ENCODE measurements at regions not wholly inside any gene's neighbourhood (a gene's known extent, or its start where the extent isn't known, plus 50 kb on each side); places are given as distances from the start of the nearest gene placed in this dataset.
"Not testable (repeated sequence)": the region's sequence is repeated elsewhere in the genome, so short reads cannot be mapped to it uniquely, and the experiment has no call there.

DNA sequence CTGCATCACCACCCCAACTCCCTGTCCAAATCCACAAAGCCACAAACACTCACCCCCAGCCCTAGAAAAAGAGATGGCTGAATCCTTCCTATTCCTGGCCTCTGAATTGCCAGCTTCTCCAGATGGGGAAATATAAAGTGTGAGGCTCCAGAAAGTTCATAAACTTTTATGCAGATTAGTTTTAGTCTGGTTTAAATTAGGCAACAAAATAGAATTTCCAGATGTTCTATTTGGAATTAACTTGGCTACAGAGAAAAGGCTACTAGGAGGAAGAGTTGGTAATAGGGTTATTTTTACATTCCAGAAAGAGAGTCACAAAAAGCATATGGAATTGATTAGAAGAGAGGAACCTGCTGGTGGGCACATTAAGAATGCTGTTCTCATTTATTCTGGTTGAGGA, 56.0 kb downstream of the EN1 start:
- DNase-seq = no peak

DNA sequence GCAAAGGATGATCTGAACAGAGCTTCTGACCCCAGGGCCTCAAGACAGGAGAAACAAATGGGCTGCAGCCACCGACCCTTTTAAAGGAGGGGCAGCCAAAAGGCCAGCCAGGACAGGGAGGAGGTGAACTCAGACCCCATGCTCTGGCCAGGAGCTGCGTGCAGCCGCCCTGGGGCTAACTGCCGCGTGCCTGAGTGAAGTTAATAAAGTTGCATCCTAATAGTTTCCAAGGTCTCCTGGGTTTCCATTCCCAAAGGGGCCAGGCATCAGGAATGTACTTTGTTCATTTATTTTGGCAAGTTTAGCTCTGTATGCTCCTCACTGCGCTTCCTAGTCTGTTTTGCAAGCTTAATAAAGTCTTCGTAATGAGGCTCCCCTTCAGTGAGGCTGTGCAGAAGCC, 60.7 kb downstream of the EN1 start:
- no peak for DNase-seq

DNA sequence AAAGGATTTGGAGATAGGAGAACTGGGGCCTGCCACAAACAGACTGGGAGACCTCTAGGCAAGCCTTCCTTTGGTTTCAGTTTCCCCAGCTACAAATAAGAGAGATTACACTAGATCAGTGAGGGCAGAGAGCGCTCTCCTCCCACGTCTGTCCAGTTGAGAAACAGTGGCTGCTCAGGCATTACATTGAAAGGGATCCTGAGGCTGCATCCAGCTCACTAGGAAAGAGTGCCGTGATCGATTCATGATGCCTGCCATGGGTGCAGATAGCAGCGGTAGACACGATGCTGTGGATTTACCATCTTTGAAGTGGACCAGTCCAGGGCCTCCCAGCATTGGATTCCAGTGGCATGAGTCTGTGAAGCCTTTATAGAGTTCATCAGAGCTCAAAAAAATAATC, 62.6 kb downstream of the EN1 start:
- no peak for DNase-seq

DNA sequence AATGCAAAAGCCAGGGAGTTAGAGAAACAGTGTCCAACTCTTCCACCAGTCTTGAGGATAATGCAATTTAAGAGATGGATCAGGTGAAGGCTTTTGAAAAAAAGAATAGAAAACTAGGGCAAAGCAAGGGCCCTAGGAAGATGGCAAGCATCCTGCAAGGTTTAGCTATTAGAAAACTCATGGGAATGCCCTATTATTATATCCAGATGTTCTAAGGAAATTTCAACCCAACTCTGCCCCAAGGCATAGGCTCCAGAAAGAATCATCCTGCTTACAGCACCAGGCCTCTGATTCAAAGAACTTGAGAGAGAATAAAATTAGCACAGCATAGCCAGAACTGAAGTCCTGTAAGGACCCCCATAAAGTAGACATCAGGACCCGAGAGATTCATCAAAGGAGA, 68.1 kb downstream of the EN1 start:
- no peak for DNase-seq

DNA sequence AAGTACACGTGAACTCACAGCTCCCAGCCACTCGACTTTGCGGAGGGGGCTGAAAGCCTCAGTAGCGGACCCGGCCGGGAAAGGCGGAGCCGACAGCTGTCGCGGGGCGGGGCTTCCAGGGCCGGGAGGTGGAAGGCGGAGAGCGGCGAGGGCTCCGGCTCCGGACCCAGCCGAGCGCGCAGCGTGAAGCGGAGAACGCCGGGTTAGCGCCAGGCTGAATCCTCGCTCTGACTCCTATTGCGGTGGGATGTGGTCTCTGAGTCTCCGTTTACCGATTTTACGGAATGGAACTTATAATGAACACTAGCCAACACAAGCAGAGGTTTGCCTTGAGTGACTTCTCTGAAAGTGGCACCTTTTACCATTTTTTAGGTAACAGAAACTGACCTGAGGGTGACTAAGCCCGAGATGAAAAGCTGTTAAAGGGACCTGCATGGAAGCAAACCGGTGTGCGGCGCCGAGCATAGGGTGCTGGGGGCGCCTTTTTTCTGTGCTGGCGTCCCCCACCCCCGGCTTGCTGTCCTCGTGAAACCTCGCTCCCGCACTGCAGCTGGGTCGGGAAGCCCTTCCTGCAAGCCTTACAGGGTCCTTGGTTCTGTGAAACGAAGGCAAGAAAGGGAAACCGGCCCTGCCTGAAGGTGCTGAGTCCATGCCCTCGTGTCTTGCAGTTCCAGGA, 72.9 kb downstream of the EN1 start:
- DNase-seq = no peak

DNA sequence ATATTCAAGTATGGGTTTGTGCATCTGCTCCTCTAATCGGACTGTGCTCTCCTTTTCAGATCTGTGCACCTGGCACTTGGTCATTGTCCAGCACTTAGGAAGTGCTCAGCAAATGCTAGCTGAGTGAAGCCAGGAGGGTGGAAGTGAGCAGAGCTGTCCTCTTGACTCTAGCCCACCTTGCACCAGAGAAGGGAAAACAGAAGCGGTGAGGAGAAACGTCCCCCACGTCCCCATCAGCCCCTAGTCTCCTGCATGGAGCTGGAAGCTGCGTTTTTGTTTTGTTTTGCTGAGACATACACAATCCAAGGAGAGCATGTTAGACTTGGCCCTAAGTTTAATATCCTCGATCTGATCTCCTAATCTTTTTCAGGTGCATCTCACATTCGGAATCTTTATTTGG, 73.6 kb downstream of the EN1 start:
- no peak for DNase-seq

DNA sequence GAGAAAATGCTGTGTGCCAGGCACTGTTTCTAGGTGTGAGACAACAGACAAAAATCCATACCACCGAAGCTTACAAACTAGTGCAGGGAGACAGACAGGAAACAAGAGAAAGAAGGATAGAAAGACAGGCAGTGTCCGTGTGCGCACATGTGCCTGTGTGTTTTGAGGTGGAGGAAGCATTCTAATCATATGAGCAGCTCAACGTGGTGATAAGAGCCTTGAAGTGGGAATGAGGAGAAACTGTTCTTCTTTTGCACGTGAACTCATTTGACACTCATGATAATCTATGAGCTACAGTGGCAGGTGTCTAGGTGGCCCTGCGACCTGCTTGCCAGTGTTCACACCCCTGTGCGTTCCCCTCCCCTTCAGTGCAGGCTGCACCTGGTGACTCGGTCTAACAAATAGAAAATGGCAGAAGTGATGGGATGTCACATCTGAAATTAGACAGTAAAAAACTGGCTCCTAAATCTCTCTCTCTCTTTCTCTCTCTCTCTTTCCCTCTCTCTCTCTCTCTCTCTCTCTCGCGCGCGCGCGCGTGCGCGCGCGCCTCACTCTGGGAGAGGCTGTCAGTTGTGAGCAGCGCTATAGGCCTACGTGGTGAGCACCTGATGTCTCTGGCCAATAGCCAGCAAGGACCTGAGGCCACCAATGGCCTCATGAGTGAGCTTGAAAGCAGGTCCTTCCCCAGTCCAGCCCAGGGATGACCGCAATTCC, 74.8 kb downstream of the EN1 start:
- no peak for DNase-seq

DNA sequence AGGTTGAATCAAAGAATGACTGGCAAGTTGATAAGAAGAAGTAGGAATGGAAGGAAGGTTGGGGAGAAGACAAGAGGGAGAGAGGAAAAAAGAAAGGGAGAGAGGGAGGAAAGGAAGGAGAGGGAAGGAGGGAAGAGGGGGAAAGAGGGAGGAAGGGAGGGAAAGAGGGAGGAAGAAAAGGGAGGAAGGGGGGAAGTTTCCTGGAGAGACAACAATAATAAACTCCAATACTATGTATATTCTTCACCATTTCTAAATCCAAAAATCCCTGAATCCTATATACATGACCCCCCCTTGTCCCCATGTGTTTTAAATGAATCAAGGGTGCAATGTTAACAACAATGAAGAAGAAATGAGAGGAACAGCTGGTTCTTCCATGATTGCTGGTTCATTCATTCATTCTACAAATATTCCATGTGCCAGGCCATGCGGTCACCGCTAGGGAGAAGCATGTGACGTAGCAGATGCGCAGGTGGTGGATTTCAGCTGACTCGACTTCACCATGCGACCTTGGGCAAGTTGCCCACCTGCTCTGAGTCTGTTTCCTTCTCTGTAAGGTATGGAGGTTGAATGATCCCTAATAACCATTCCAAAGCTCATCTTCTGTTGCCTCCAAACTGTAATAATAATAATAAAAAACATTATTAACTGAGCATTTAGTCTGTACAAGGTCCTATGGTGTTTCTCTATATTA, 77.6 kb downstream of the EN1 start:
- no peak for DNase-seq

DNA sequence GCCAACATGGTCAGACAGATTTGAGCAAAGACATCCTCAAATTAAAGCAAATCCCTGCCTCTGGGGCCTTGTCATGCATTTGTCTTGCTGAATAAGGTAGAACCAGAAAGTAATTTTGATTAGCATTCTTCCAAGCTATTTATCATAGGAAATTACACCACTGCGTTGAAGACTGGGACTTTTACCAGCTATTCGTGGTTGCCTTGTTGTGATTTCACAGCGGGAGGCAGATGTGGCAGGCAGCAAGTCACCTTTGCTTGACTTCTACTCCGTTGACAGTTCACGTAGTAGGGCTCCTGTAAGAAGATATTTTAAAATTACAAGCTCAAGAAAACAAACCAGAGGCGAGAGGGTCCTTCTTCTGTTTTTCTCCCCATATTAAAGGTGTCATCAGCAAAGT, 80.6 kb downstream of the EN1 start:
- no peak for DNase-seq

DNA sequence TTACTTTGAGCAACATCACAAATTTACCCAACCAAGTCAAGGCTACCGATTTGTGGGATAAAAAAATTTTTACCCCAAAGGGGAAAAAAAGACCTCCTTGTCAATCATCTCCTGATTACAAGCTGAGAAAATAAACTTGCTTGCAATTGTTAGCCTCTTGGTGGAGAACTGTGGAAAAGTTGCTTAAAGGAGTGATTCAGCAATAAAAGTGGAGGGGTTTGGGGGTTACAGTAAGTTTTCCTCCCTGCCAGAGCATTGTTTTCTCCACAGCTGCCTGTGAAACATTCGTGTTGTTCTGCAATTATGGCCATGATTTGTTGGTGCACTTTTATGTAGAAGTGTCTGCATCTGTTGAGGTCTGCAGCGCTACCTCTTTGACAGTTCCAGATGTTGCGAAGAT, 82.6 kb downstream of the EN1 start:
- no peak for DNase-seq

DNA sequence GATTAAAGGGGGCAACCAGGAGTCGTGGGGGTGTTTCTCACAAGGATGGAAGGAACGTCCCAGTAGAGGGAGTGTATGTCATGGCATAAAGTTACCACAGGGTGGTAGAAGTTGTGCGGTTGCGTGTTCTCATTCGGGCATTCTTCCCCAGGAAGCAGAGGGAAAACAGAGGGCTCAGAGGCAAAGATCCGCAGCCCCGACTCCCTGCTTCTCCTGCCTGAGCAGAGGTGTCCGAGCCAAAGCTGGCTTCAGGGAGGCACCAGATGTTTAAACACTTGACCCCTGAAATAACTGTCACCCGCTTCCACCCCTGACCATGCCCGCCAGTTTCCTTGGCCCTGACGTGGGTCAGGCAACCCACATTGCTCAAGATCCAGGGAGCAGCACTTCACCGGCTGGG, 83.7 kb downstream of the EN1 start:
- no peak for DNase-seq

DNA sequence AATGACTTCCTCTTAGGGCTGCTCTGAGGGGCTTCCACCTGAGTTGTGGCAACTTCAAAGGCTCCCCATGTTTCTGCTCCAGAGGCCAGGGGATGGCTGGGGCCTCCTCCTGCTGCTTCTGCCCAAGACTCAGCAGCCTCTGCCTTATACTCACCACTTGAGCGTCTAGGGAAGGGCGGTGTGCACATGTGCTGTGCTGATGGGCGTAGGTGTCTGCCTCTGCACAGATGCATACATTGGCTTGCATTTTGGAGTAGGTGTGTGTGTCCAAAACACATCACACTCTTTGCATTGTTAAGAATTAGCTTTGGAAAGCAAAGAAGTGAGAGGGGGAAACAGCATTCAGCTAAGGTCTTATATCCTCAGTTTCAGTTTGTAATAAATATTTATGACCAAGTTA, 85.2 kb downstream of the EN1 start:
- no peak for DNase-seq

DNA sequence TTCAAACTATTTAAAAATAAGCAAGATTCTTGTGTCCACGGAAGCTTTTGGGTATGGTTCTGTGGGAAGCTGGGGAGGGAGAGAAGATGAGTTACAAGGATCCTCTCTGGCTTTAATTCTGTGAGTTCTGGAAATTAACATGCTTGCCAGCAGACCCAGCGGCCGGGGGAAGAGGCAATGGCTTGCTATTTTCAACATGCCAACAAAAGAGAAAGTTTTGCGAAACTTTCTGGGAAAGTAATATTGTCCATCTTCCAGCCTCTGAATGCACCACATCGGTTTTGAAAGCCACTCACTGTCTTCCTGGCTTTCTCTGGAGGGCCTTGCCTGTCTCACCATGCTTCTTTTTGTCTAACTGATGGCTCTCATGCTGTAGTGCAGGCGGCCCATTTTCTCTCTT, 85.7 kb downstream of the EN1 start:
- DNase-seq = no peak

DNA sequence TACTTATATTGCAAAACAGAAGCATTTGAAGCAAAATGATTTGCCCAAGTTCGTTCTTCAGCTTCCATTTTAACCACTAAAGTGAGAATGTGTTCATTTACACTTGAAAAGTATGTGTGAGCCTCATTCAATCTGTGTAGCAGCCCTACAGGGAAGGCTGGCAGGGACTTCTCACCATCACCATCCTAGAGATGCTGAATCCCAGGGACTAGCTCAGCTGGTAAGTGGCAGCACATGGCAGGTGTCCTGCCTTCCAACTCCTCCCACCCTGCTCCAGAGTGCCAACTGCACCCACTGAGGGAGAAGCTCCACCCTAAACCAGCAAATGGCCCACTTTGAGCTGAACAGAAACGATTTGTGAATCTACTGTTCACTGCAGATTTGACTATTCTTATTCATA, 91.5 kb downstream of the EN1 start:
- DNase-seq = no peak

DNA sequence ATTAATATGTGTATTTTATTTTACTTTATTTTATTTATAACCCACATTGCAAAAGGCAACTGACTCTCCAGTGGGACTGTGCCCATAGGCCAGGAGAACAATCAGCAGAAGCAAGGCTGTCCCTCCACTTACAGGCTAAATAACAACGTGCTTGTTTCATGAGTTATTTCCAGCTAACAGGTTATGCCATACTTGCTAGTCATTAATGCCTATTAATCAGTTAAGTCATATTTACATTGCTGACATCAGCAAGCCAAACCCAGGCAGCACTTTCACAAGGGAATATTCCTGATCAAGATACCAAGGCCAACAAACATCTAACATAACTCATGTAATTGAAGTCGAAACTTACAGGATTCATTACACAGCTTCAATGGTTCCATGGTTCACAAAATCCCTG, 92.1 kb downstream of the EN1 start:
- no peak for DNase-seq

DNA sequence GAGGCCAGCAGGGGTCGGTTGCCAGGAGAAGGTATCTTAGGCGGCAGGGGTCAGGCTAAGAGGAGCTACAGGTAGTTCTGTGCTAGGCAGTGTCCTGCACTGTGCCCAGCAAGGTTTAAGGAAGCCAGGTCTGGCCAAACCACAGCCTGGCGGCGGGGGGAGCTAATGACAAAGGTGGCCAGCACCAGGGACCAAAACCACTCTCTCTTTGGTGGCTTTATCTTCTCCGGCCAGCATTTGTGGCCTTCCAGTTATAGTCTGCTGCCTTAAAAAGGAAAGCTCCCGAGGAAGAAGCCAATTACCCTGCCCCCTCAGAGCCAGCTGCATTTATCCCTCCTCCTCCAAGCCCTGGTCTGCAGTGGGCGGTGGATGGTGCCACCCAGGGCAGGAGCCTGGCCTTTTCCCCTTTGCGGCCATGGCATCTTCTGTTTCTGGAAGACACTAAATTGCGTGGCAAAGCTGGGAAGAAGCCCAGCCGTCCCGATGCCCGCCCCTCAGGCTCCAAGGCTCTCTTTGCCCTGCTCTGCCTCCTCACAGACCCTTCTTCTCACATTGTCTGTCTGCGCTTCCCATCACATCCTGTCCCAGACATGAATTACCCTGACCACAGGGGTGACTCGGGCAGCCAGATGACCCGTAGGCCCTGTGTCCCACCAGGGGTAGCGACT, 94.6 kb downstream of the EN1 start:
- no peak for DNase-seq

DNA sequence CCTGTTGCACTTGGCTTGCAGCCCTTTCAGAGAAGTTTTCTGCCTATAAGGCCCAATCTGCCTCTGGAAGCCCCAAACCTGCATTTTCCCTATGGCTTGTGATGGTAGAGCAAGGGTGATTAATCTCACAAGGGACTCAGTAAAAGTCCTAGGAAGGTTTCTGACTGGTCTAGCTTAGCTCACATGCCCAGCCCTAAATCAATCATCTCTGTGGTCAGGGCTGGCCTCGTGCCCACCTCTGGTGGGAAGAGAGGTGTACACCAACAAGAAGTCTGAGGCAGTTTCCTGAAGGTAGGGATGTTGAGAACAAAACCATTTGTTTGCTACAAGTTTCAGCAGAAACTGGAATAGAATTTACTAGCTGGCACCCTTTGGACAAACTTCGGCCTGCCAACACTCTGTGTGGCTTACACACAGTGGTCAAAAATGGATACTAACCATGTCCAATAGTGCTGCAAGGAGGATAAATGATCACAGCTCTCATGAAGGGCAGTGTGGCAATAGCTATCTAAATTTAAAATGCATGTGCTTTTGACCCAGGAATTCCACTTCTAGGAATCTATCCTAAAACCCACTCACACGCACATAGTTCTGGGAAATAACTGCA, 96.4 kb downstream of the EN1 start:
- DNase-seq = no peak

DNA sequence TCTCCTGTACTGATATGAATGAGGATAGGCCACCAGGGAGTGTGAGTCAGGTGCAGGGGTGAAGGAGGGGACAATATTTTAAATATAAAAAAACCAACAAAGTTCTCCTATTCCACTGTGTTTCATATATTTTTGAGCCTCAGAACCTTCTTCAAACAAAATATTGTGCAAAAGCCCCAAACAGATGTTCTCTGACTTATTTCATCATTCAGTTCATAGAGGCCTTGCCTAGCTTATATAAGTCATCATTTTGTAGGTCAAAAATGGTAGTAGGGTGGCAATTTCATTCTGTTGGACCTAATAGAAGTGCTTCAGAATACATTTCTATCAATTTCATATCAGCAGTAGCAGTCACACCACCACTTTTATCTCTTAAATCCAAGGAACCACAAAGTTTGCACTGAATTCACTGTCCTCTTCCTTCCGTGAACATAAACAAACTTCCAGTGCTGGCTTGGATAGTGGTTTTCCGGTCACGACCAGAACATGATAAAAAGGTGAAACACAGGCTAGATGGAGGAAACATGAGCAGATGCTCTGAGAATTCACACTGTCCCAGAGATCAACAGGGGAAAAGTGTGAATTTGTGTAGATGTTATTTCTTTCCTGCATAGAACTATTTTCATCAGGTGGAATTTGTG, 99.1 kb downstream of the EN1 start:
- DNase-seq = no peak

DNA sequence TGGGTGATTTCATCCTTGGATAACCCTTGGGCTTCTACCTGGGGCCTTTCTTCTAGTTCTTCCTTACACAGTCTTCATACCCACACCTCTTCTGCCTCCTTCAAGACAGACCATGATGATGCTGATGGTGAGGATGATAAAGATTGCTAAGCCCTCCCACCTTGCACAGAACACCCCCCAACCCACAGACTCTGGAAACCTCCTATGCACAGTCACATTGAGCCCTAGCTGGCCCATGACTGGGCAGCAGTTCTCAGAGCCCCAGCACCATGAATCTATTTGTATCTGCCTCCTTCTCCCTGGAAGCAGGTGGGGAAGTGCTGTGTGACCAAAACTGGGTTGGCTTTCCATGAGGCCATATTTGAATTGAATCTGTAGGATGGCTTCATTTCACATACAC, 99.8 kb downstream of the EN1 start:
- DNase-seq = no peak

DNA sequence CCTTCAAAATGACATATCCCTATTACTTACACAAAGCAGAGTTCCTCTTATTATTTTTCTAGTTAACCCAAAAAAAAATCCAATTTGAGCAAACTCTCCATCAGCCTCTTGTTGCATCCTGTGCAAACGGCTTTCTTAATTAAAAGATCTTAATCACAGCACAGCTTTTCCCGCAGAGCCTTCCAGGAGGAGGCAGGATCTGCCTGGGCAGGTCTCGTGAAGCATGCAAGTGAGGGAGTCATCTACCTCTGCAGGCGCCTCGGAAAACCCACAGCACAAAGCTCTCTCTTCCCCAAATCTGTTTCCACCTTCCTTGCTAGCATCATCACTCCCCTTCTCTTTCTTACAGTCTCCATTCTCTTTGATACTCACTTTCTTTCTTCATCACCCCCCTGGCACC, 100.4 kb downstream of the EN1 start:
- no peak for DNase-seq

DNA sequence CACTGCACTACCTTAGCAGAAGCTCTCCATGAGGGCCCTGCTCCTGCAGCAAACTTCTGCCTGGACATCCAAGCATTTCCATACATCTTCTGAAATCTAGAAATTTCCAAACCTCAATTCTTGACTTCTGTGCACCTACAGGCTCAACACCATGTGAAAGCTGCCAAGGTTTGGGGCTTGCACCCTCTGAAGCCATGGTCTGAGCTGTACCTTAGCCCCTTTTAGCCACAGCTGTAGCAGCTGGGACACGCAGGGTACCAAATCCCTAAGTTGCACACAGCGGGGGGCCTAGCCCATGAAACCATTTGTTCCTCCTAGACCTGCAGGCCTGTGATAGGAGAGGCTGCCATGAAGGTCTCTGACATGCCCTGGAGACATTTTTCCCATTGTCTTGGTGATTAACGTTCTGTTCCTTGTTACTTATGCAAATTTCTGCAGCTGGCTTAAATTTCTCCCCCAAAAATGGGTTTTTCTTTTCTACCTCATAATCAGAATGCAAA, 102.7 kb downstream of the EN1 start:
- DNase-seq = not testable (repeated sequence)

DNA sequence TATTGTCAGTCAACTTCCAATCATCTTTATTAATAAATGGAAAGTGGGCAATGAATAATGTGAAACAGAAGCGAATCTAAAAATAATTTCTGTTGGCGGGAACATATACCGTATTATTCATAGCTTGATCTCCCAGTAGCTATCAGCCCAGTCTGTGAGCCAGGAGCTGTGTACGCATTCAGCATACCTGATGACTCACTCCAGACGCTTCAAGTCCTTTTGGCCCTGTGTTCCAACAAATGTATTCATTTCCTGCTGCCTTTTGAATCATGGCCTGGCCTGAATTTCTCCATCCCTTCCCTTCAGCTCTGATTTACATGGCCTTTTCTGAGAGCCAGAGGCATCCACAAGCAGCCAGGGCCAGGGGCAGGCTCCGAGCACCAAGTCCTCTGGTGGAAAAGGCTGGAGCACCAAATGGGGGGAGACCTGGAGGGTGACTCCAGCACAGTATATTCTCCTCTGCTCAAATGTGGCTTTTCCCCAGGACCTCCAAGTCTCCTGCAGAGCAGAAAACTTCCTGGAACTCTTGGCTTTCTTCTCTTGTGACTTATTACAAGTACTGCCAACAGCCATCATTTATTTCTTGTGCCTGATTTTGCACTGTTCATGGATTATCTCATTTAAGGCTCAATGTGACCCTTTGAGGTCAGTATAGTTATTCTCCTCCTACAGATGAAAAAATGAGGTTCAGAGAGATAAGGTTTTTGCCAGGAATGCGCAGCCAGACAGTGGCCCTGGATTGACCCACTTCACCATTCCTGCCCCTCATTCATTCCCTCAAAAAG, 108.7 kb downstream of the EN1 start:
- no peak for DNase-seq
